Neural cell (in vitro differentiated cells): ENCODE measurements at regions not wholly inside any gene's neighbourhood (a gene's known extent, or its start where the extent isn't known, plus 50 kb on each side); places are given as distances from the start of the nearest gene placed in this dataset.

Experiments used
- H2AFZ ChIP-seq: fragments of 200-600, 300-800 bp; sonication (generic), shearing (Covaris generic); 2 replicates; pipeline ENCODE4 v1.6.0; 2014; ENCODE audit warnings: low read depth, mild to moderate bottlenecking, antibody characterized with exemption, low read length, moderate library complexity
- H3F3A ChIP-seq: fragments of 200-600 bp; shearing (Covaris generic); 2 replicates; pipeline ENCODE4 v1.6.1; 2016; ENCODE audit warnings: mild to moderate bottlenecking, moderate library complexity, mixed read lengths, antibody characterized with exemption, low read length; ENCODE audit not compliant: insufficient read depth, poor library complexity, severe bottlenecking
- H3K27ac ChIP-seq: fragments of 200-600, 300-800 bp; sonication (generic), shearing (Covaris generic); 2 replicates; pipeline ENCODE4 v1.5.1; 2014; ENCODE audit warnings: mild to moderate bottlenecking, low read length, moderate library complexity
- H3K27me3 ChIP-seq: fragments of 300-800, 200-600 bp; sonication (generic), shearing (Covaris generic); 2 replicates; pipeline ENCODE4 v1.6.0; 2014; ENCODE audit warnings: mild to moderate bottlenecking, low read depth, low read length, moderate library complexity; ENCODE audit not compliant: insufficient read depth
- H3K36me3 ChIP-seq: fragments of 300-800, 200-600 bp; sonication (generic), shearing (Covaris generic); 2 replicates; pipeline ENCODE4 v1.5.1; 2014; ENCODE audit warnings: mild to moderate bottlenecking, antibody characterized with exemption, low read length, moderate library complexity; ENCODE audit not compliant: insufficient read depth
- H3K4me2 ChIP-seq: fragments of 300-800, 200-600 bp; sonication (generic), shearing (Covaris generic); 2 replicates; pipeline ENCODE4 v1.6.0; 2014; ENCODE audit warnings: mild to moderate bottlenecking, low read length
- H3K4me3 ChIP-seq: fragments of 300-800, 200-600 bp; sonication (generic), shearing (Covaris generic); 2 replicates; pipeline ENCODE4 v1.5.1; 2014; ENCODE audit warnings: mild to moderate bottlenecking, low read length, moderate library complexity
- H3K79me2 ChIP-seq: fragments of 200-600 bp; shearing (Covaris generic); replicated peaks from 2 replicates; pipeline ENCODE4 v1.6.0; 2014; ENCODE audit warnings: mild to moderate bottlenecking, low read length, moderate library complexity; ENCODE audit not compliant: insufficient read depth
- H3K9ac ChIP-seq: fragments of 300-800, 200-600 bp; sonication (generic), shearing (Covaris generic); 2 replicates; pipeline ENCODE4 v1.6.1; 2016; ENCODE audit warnings: mild to moderate bottlenecking, low read length, mixed read lengths
- H3K9me2 ChIP-seq: fragments of 200-600 bp; shearing (Covaris generic); 2 replicates; pipeline ENCODE4 v1.6.1; 2016; ENCODE audit warnings: mild to moderate bottlenecking, low read length, mixed read lengths; ENCODE audit not compliant: insufficient read depth
- H3K9me3 ChIP-seq: fragments of 200-600, 300-800 bp; sonication (generic), shearing (Covaris generic); 2 replicates; pipeline ENCODE4 v1.6.1; 2016; ENCODE audit warnings: mild to moderate bottlenecking, mixed run types, low read length, moderate library complexity, mixed read lengths
- H4K20me1 ChIP-seq: fragments of 200-600 bp; shearing (Covaris generic); 2 replicates; pipeline ENCODE4 v1.6.1; 2016; ENCODE audit warnings: mild to moderate bottlenecking, mixed run types; ENCODE audit not compliant: insufficient read depth
- CTCF ChIP-seq: fragments of 450-650 bp; IDR thresholded peaks from 2 replicates; pipeline ENCODE4 v1.5.1; 2014; ENCODE audit warnings: antibody characterized with exemption, mild to moderate bottlenecking, moderate library complexity; ENCODE audit not compliant: poor library complexity, severe bottlenecking
- EP300 ChIP-seq: fragments of 450-650 bp; conservative IDR thresholded peaks from 2 replicates; pipeline ENCODE4 v1.6.1; 2014; ENCODE audit warnings: antibody characterized with exemption, mild to moderate bottlenecking, moderate library complexity; ENCODE audit not compliant: poor library complexity, severe bottlenecking
- EZH2 ChIP-seq: fragments of 200-600, 300-800 bp; shearing (Covaris generic), sonication (generic); IDR thresholded peaks from 2 replicates; pipeline ENCODE4 v1.6.1; 2014; ENCODE audit warnings: antibody characterized with exemption, low read length, borderline replicate concordance, mild to moderate bottlenecking; ENCODE audit not compliant: insufficient read depth, poor library complexity, severe bottlenecking
- MXI1 ChIP-seq: fragments of 450-650 bp; conservative IDR thresholded peaks from 2 replicates; pipeline ENCODE4 v1.6.1; 2014; ENCODE audit warnings: antibody characterized with exemption, mild to moderate bottlenecking; ENCODE audit not compliant: poor library complexity, severe bottlenecking
- POLR2AphosphoS5 ChIP-seq: IDR thresholded peaks from 2 replicates; pipeline ENCODE4 v1.6.1; 2012
- RAD21 ChIP-seq: fragments of 450-650 bp; conservative IDR thresholded peaks from 2 replicates; pipeline ENCODE4 v1.6.1; 2014; ENCODE audit warnings: antibody characterized with exemption, mild to moderate bottlenecking, moderate library complexity
- REST ChIP-seq: IDR thresholded peaks from 2 replicates; pipeline ENCODE4 v1.6.1; 2012; ENCODE audit warnings: borderline replicate concordance
- SMC3 ChIP-seq: fragments of 450-650 bp; conservative IDR thresholded peaks from 2 replicates; pipeline ENCODE4 v1.6.1; 2014; ENCODE audit warnings: antibody characterized with exemption, mild to moderate bottlenecking, moderate library complexity; ENCODE audit not compliant: poor library complexity
- TAF1 ChIP-seq: IDR thresholded peaks from 2 replicates; pipeline ENCODE4 v1.6.1; 2012; ENCODE audit warnings: low read depth

- H4K20me1 ChIP-seq: no peaks in the 10 kb centered on the region
- no peaks in the 10 kb centered on the region for H3K9me3 ChIP-seq
- no peaks in the 10 kb centered on the region for H3F3A ChIP-seq
- no peak overlapping the region for H3K9ac ChIP-seq
- H3K27ac ChIP-seq: no peak overlapping the region
- H3K4me3 ChIP-seq: no peak overlapping the region
- no peak overlapping the region for H2AFZ ChIP-seq
- no peaks in the 10 kb centered on the region for H3K36me3 ChIP-seq
- no peaks in the 10 kb centered on the region for H3K79me2 ChIP-seq
- H3K9me2 ChIP-seq: no peaks in the 10 kb centered on the region
- H3K27me3 ChIP-seq: no peaks in the 10 kb centered on the region
- no peak overlapping the region for H3K4me2 ChIP-seq
- TF ChIP-seq MXI1 (no peak), EP300 (no peak), EZH2 (no peak), POLR2AphosphoS5 (no peak), RAD21 (no peak), REST (no peak), CTCF (no peak), SMC3 (no peak)
Measured at GRCh38 chr4:32031026-32031425, 1310.9 kb downstream of the PCDH7 start.

DNA sequence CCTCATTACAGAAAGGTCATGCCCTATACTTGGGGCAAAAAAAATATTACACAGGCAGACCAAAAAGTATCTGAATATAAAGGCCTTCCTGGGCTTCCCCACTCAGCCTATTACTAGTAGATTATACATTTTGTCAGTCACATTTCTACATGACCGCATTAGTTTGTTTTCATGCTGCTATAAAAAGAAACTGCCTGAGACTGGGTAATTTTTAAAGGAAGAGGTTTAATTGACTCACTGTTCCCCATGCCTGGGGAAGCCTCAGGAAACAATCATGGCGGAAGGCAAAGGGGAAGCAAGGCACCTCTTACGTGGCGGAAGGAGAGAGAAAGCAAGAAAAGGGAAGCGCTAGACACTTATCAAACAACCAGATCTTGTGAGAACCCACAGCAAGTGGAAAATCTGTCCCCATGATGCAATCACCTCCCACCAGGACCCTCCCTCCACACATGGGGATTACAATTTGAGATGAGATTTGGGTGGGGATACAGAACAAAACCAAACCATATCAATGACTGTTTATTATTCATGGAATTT lies 1312.0 kb downstream of the PCDH7 start:
- no peak overlapping the region for H3K27ac ChIP-seq
- no peak overlapping the region for H3K4me3 ChIP-seq
- no peaks in the 10 kb centered on the region for H3K9me3 ChIP-seq
- no peak overlapping the region for H3K4me2 ChIP-seq
- no peaks in the 10 kb centered on the region for H3K36me3 ChIP-seq
- no peaks in the 10 kb centered on the region for H3K9me2 ChIP-seq
- no peak overlapping the region for H2AFZ ChIP-seq
- H3K9ac ChIP-seq: no peak overlapping the region
- no peaks in the 10 kb centered on the region for H3K79me2 ChIP-seq
- H3K27me3 ChIP-seq: no peaks in the 10 kb centered on the region
- no peak for TF ChIP-seq EP300
- no peak for TF ChIP-seq EZH2
- TF ChIP-seq REST: no peak
- no peak for TF ChIP-seq TAF1
- TF ChIP-seq POLR2AphosphoS5: no peak
- no peaks in the 10 kb centered on the region for H3F3A ChIP-seq
- no peaks in the 10 kb centered on the region for H4K20me1 ChIP-seq
